SK-N-SH treated with all-trans-retinoic acid at 6 μM for 48 hours (cell line): ENCODE measurements at regions not wholly inside any gene's neighbourhood (a gene's known extent, or its start where the extent isn't known, plus 50 kb on each side); places are given as distances from the start of the nearest gene placed in this dataset.

Source experiments
- ATAC-seq: fragments of 200-7000 bp; cut with Tn5 transposase; 3 replicates; pipeline ENCODE4 v1.9.1; 2020; ENCODE audit warnings: mild to moderate bottlenecking, moderate library complexity
- ARNTL ChIP-seq: fragments of 450-650 bp; formaldehyde crosslinking; IDR thresholded peaks from 2 replicates; pipeline ENCODE4 v1.5.0; 2020; ENCODE audit warnings: low read depth, mild to moderate bottlenecking, moderate library complexity, borderline replicate concordance
- BACH2 ChIP-seq: fragments of 250-450 bp; sonication (Bioruptor Pico); IDR thresholded peaks from 2 replicates; pipeline ENCODE4 v1.9.0; 2021; ENCODE audit warnings: mild to moderate bottlenecking, borderline replicate concordance
- CREB5 ChIP-seq: fragments of 250-450 bp; sonication (Bioruptor Pico); IDR thresholded peaks from 2 replicates; pipeline ENCODE4 v1.5.1; 2020; ENCODE audit warnings: low read depth, mild to moderate bottlenecking, moderate library complexity
- CSDC2 ChIP-seq: fragments of 250-450 bp; sonication (Bioruptor Pico); IDR thresholded peaks from 2 replicates; pipeline ENCODE4 v1.5.0; 2020; ENCODE audit warnings: mild to moderate bottlenecking, moderate library complexity
- CSRNP3 ChIP-seq: fragments of 250-450 bp; sonication (Bioruptor Pico); IDR thresholded peaks from 2 replicates; pipeline ENCODE4 v1.5.1; 2021; ENCODE audit warnings: mild to moderate bottlenecking, moderate library complexity
- ESRRG ChIP-seq: fragments of 250-450 bp; sonication (Bioruptor Pico); IDR thresholded peaks from 2 replicates; pipeline ENCODE4 v1.6.1; 2021; ENCODE audit warnings: mild to moderate bottlenecking
- GLIS3 ChIP-seq: fragments of 250-450 bp; sonication (Bioruptor Pico); IDR thresholded peaks from 2 replicates; pipeline ENCODE4 v1.5.0; 2020; ENCODE audit warnings: mild to moderate bottlenecking, moderate library complexity
- ISL1 ChIP-seq: fragments of 250-450 bp; sonication (Bioruptor Pico); IDR thresholded peaks from 2 replicates; pipeline ENCODE4 v2.1.2; 2022; ENCODE audit warnings: mild to moderate bottlenecking, moderate library complexity
- OSR1 ChIP-seq: fragments of 250-450 bp; sonication (Bioruptor Pico); IDR thresholded peaks from 2 replicates; pipeline ENCODE4 v1.8.0; 2022; ENCODE audit warnings: moderate library complexity, mild to moderate bottlenecking, inconsistent platforms
- PATZ1 ChIP-seq: fragments of 250-450 bp; sonication (Bioruptor Pico); IDR thresholded peaks from 2 replicates; pipeline ENCODE4 v1.8.0; 2020; ENCODE audit warnings: mild to moderate bottlenecking, moderate library complexity, borderline replicate concordance
- POU6F1 ChIP-seq: fragments of 250-450 bp; sonication (Bioruptor Pico); IDR thresholded peaks from 2 replicates; pipeline ENCODE4 v1.8.0; 2021; ENCODE audit warnings: low read depth, mild to moderate bottlenecking, moderate library complexity, borderline replicate concordance
- PPARA ChIP-seq: fragments of 250-450 bp; sonication (Bioruptor Pico); IDR thresholded peaks from 2 replicates; pipeline ENCODE4 v1.5.0; 2020; ENCODE audit warnings: mild to moderate bottlenecking, borderline replicate concordance
- RARB ChIP-seq: fragments of 250-450 bp; sonication (Bioruptor Pico); IDR thresholded peaks from 2 replicates; pipeline ENCODE4 v1.8.0; 2021; ENCODE audit warnings: mild to moderate bottlenecking, moderate library complexity
- SNAI2 ChIP-seq: fragments of 250-450 bp; sonication (Bioruptor Pico); IDR thresholded peaks from 2 replicates; pipeline ENCODE4 v1.5.0; 2020; ENCODE audit warnings: mild to moderate bottlenecking, moderate library complexity
- TOX ChIP-seq: fragments of 250-450 bp; sonication (Bioruptor Pico); IDR thresholded peaks from 2 replicates; pipeline ENCODE4 v1.8.0; 2021; ENCODE audit warnings: mild to moderate bottlenecking, moderate library complexity, borderline replicate concordance
- TSHZ2 ChIP-seq: fragments of 250-450 bp; sonication (Bioruptor Pico); IDR thresholded peaks from 2 replicates; pipeline ENCODE4 v1.5.0; 2020; ENCODE audit warnings: mild to moderate bottlenecking, moderate library complexity
- ZC3H10 ChIP-seq: fragments of 250-450 bp; sonication (Bioruptor Pico); IDR thresholded peaks from 2 replicates; pipeline ENCODE4 v1.5.1; 2021; ENCODE audit warnings: mild to moderate bottlenecking, moderate library complexity
- ZFP3 ChIP-seq: fragments of 250-450 bp; sonication (Bioruptor Pico); IDR thresholded peaks from 2 replicates; pipeline ENCODE4 v1.5.0; 2020; ENCODE audit warnings: mild to moderate bottlenecking, moderate library complexity
- ZFP30 ChIP-seq: fragments of 450-650 bp; formaldehyde crosslinking; IDR thresholded peaks from 2 replicates; pipeline ENCODE4 v1.5.0; 2022; ENCODE audit warnings: mild to moderate bottlenecking, moderate library complexity
- ZNF565 ChIP-seq: fragments of 450-650 bp; formaldehyde crosslinking; conservative IDR thresholded peaks from 2 replicates; pipeline ENCODE4 v1.5.0; 2020; ENCODE audit warnings: low read depth, mild to moderate bottlenecking, moderate library complexity
- ZNF70 ChIP-seq: fragments of 450-650 bp; formaldehyde crosslinking; IDR thresholded peaks from 2 replicates; pipeline ENCODE4 v1.5.0; 2020; ENCODE audit warnings: mild to moderate bottlenecking, moderate library complexity
- ZNF8 ChIP-seq: fragments of 450-650 bp; formaldehyde crosslinking; IDR thresholded peaks from 2 replicates; pipeline ENCODE4 v1.5.0; 2020; ENCODE audit warnings: mild to moderate bottlenecking, moderate library complexity

GRCh38 chr18:41231681-41232080, 723.4 kb upstream of the PIK3C3 start:
- TF ChIP-seq CSDC2 (CRISPR knock-in tag) (no peak), BACH2 (CRISPR knock-in tag) (no peak), CREB5 (CRISPR knock-in tag) (no peak), CSRNP3 (CRISPR knock-in tag) (no peak), RARB (CRISPR knock-in tag) (no peak), ZFP3 (no peak), OSR1 (CRISPR knock-in tag) (no peak), GLIS3 (no peak)
- ATAC-seq: no peak

- TF ChIP-seq ZC3H10 (CRISPR knock-in tag): no peak
- no peak for TF ChIP-seq ARNTL (CRISPR knock-in tag)
- TF ChIP-seq ZNF565 (CRISPR knock-in tag): no peak
- TF ChIP-seq BACH2 (CRISPR knock-in tag): no peak
- TF ChIP-seq PATZ1 (CRISPR knock-in tag): no peak
- no peak for TF ChIP-seq CSRNP3 (CRISPR knock-in tag)
- TF ChIP-seq ZNF70 (CRISPR knock-in tag): no peak
- TF ChIP-seq TOX (CRISPR knock-in tag): no peak
- TF ChIP-seq ISL1 (CRISPR knock-in tag): no peak
- TF ChIP-seq GLIS3: no peak
- TF ChIP-seq POU6F1 (CRISPR knock-in tag): no peak
- TF ChIP-seq PPARA (CRISPR knock-in tag): no peak
- ATAC-seq: no peak
These were observed 727.0 kb upstream of the PIK3C3 start for GRCh38 chr18:41227993-41228392.

GRCh38 chr18:41226911-41227310, 728.1 kb upstream of the PIK3C3 start:
- ATAC-seq: no peak
- TF ChIP-seq ZFP30 (CRISPR knock-in tag): no peak
- TF ChIP-seq CREB5 (CRISPR knock-in tag): no peak
- TF ChIP-seq TSHZ2 (CRISPR knock-in tag): no peak
- no peak for TF ChIP-seq TOX (CRISPR knock-in tag)
- TF ChIP-seq OSR1 (CRISPR knock-in tag): no peak
- no peak for TF ChIP-seq BACH2 (CRISPR knock-in tag)
- no peak for TF ChIP-seq PATZ1 (CRISPR knock-in tag)
- no peak for TF ChIP-seq CSRNP3 (CRISPR knock-in tag)
- TF ChIP-seq ZNF70 (CRISPR knock-in tag): no peak
- TF ChIP-seq ZNF565 (CRISPR knock-in tag): no peak
- TF ChIP-seq ZNF8 (CRISPR knock-in tag): no peak
- TF ChIP-seq SNAI2 (CRISPR knock-in tag): no peak
- TF ChIP-seq ESRRG (CRISPR knock-in tag): no peak
- TF ChIP-seq RARB (CRISPR knock-in tag): no peak
